ENCODE measurements at regions not wholly inside any gene's neighbourhood (a gene's known extent, or its start where the extent isn't known, plus 50 kb on each side); places are given as distances from the start of the nearest gene placed in this dataset.
"Not testable (repeated sequence)": the region's sequence is repeated elsewhere in the genome, so short reads cannot be mapped to it uniquely, and the experiment has no call there.

GRCh38 chr9:89952401-89952800, 347.6 kb downstream of the GADD45G start:
- no peak overlapping the region for H3K4me3 ChIP-seq

GRCh38 chr9:89953263-89953662, 348.5 kb downstream of the GADD45G start:
- H3K27ac ChIP-seq; H3K9me3 ChIP-seq; H3K4me1 ChIP-seq; H3K36me3 ChIP-seq; H3K4me3 ChIP-seq; intact Hi-C loops (cut with DNase I; ENCODE audit: low total_unique reads); DNase-seq; in situ Hi-C loops (cut with MboI; ENCODE audit: low pct_ligation_motif_present in 1 of 4, low pct_unique_long_range_greater_than_20kb in 1 of 4, low sequenced_read_pairs in 3 of 4); H3K27me3 ChIP-seq: not testable (repeated sequence)
- WGBS, 2 donors (ENCODE audit: low coverage in 1 of 2), result 77% methylated on average over 4 of the region's 4 CpGs; no CpG with 5 or more reads in 1 of the 2 donors

More at GRCh38 chr9:89952401-89952800, 347.6 kb downstream of the GADD45G start:
- TF ChIP-seq POLR2AphosphoS5 (IDR thresholded peaks at IDR 0.05), result no peak
- TF ChIP-seq EP300 (IDR thresholded peaks at IDR 0.05; ENCODE audit: low read depth), result no peak
- intact Hi-C loops (cut with DNase I; ENCODE audit: low total_unique reads) (no loop called here), in situ Hi-C loops (cut with MboI; ENCODE audit: low pct_ligation_motif_present in 1 of 4, low pct_unique_long_range_greater_than_20kb in 1 of 4, low sequenced_read_pairs in 3 of 4) (no loop called here)
- Histone ChIP-seq H3K4me1 (peaks cover 0 to 4% (median 0%) of the 10 kb centered on the region in 4 donors), H3K27ac (no peak overlapping the region), H3K9me3 (no peaks in the 10 kb centered on the region), H3K27me3 (no peaks in the 10 kb centered on the region), H3K36me3 (no peaks in the 10 kb centered on the region)
- DNase-seq, result no peak
- 65 to 85% methylated on average over 4 of the region's 4 CpGs for WGBS, 2 donors (ENCODE audit: low coverage in 1 of 2)

- Histone ChIP-seq H3K27me3 (no peaks in the 10 kb centered on the region), H3K4me3 (no peak overlapping the region), H3K4me1 (peaks cover 0 to 4% (median 0%) of the 10 kb centered on the region in 4 donors), H3K27ac (no peak overlapping the region), H3K9me3 (no peaks in the 10 kb centered on the region), H3K36me3 (no peaks in the 10 kb centered on the region)
- WGBS, 2 donors (ENCODE audit: low coverage in 1 of 2), result 55 to 65% methylated on average over 10 to 16 of the region's 16 CpGs
- TF ChIP-seq EP300 (IDR thresholded peaks at IDR 0.05; ENCODE audit: low read depth), result no peak
- TF ChIP-seq CTCF (IDR thresholded peaks at IDR 0.05), result no peak
- TF ChIP-seq POLR2A (IDR thresholded peaks at IDR 0.05), result no peak
- no peak for TF ChIP-seq POLR2AphosphoS5 (IDR thresholded peaks at IDR 0.05)
- no peak for DNase-seq
- in situ Hi-C loops (cut with MboI; ENCODE audit: low pct_ligation_motif_present in 1 of 4, low pct_unique_long_range_greater_than_20kb in 1 of 4, low sequenced_read_pairs in 3 of 4) (no loop called here), intact Hi-C loops (cut with DNase I; ENCODE audit: low total_unique reads) (no loop called here)
Observed at GRCh38 chr9:89953824-89954615, 349.2 kb downstream of the GADD45G start.

- no peaks in the 10 kb centered on the region for H3K9me3 ChIP-seq
- 75% methylated on average over 2 of the region's 2 CpGs; no CpG with 5 or more reads in 1 of the 2 donors for WGBS, 2 donors (ENCODE audit: low coverage in 1 of 2)
Observed at GRCh38 chr9:89955144-89955543, 350.3 kb downstream of the GADD45G start.

More at GRCh38 chr9:89955144-89955543, 350.3 kb downstream of the GADD45G start:
- Histone ChIP-seq H3K27me3 (no peaks in the 10 kb centered on the region), H3K4me1 (peaks cover 0 to 4% (median 0%) of the 10 kb centered on the region in 4 donors), H3K4me3 (no peak overlapping the region), H3K27ac (no peak overlapping the region), H3K36me3 (no peaks in the 10 kb centered on the region)
- no peak for DNase-seq
- TF ChIP-seq EP300 (IDR thresholded peaks at IDR 0.05; ENCODE audit: low read depth), result no peak
- no peak for TF ChIP-seq CTCF (IDR thresholded peaks at IDR 0.05)
- TF ChIP-seq POLR2AphosphoS5 (IDR thresholded peaks at IDR 0.05), result no peak
- no peak for TF ChIP-seq POLR2A (IDR thresholded peaks at IDR 0.05)
- intact Hi-C loops (cut with DNase I; ENCODE audit: low total_unique reads), result no loop called here
- in situ Hi-C loops (cut with MboI; ENCODE audit: low pct_ligation_motif_present in 1 of 4, low pct_unique_long_range_greater_than_20kb in 1 of 4, low sequenced_read_pairs in 3 of 4), result no loop called here
